Right lobe of liver (tissue), 6 donors: ENCODE measurements at regions not wholly inside any gene's neighbourhood (a gene's known extent, or its start where the extent isn't known, plus 50 kb on each side); places are given as distances from the start of the nearest gene placed in this dataset.

ENCODE experiments used
- ATAC-seq, 4 donors: fragments of 200-7000 bp; cut with Tn5 transposase; one replicate each; pipeline ENCODE4 v1.9.1; 2020; ENCODE audit warnings: mild to moderate bottlenecking in 4 of 4, moderate library complexity in 4 of 4
- DNase-seq, 3 donors: peaks; one replicate each; pipeline ENCODE4 v3.0.0-alpha.2; 2020
- H3K27ac ChIP-seq, 3 donors: fragments of 200-600 bp; one replicate each; pipeline ENCODE4 v1.8.0; 2022
- H3K27me3 ChIP-seq, 2 donors: fragments of 200-600 bp; one replicate each; pipeline ENCODE4 v1.8.0; 2022
- H3K36me3 ChIP-seq, 4 donors: fragments of 200-600 bp; sonication (generic) in 1 of 4; one replicate each; pipeline versions ENCODE4 v1.5.1 to v1.8.0; 2017 to 2022; ENCODE audit warnings: control low read depth in 1 of 4
- H3K4me1 ChIP-seq, 4 donors: fragments of 200-600 bp; sonication (generic) in 1 of 4; one replicate each; pipeline versions ENCODE4 v1.5.1 to v1.8.0; 2017 to 2022; ENCODE audit warnings: control low read depth in 1 of 4
- H3K4me3 ChIP-seq, 3 donors: fragments of 200-600 bp; one replicate each; pipeline ENCODE4 v1.8.0; 2022
- H3K9me3 ChIP-seq, 4 donors: fragments of 200-600 bp; sonication (generic) in 1 of 4; one replicate each; pipeline versions ENCODE4 v1.5.1 to v1.8.0; 2017 to 2022; ENCODE audit warnings: control low read depth in 1 of 4
- POLR2A ChIP-seq: fragments of 450-650 bp; IDR thresholded peaks from one replicate; pipeline ENCODE4 v1.6.1; 2017; ENCODE audit warnings: antibody characterized with exemption, mild to moderate bottlenecking
- WGBS: methylation state at CpG from one replicate; pipeline ENCODE4 v1.1.6; 2018; ENCODE audit warnings: low coverage, low lambda C conversion rate; ENCODE audit not compliant: insufficient coverage; ENCODE audit errors: missing lambda C conversion rate; 5-methylcytosine and 5-hydroxymethylcytosine counted together
- intact Hi-C, 2 donors: fragments of 100-400 bp; cut with DNase I; formaldehyde crosslinking; loops; one replicate each; pipeline versions ENCODE4 v1.11.2 to v1.14.1; 2022
- TF ChIP-seq, protein P1 (sequence below), 4 donors: fragments of 200-600 bp in 3 of 4; fragments of 450-650 bp in 1 of 4; IDR thresholded peaks; one replicate each; pipeline versions ENCODE4 v1.5.1 to v1.8.0; 2016 to 2022; ENCODE audit warnings: antibody characterized with exemption in 4 of 4, mild to moderate bottlenecking in 2 of 4
- donor health status: DM: no; HTN: yes; CAD: no.
- donor health status: DM: no; HTN: no; CAD: no.
- donor health status: DM: no; HTN: no; CAD: no.
- donor health status: DM: no; HTN: yes; CAD: no.
- donor health status: DM: no; HTN: yes; CAD: no.

GRCh38 chr9:118384531-118385100, 680.4 kb downstream of the TLR4 start:
- Histone ChIP-seq H3K27me3 (no peaks in the 10 kb centered on the region), H3K36me3 (no peaks in the 10 kb centered on the region), H3K27ac (no peak overlapping the region), H3K4me1 (no peaks in the 10 kb centered on the region), H3K4me3 (no peak overlapping the region), H3K9me3 (no peaks in the 10 kb centered on the region)
- intact Hi-C loops, result no loop called here
- TF ChIP-seq, protein P1, sequence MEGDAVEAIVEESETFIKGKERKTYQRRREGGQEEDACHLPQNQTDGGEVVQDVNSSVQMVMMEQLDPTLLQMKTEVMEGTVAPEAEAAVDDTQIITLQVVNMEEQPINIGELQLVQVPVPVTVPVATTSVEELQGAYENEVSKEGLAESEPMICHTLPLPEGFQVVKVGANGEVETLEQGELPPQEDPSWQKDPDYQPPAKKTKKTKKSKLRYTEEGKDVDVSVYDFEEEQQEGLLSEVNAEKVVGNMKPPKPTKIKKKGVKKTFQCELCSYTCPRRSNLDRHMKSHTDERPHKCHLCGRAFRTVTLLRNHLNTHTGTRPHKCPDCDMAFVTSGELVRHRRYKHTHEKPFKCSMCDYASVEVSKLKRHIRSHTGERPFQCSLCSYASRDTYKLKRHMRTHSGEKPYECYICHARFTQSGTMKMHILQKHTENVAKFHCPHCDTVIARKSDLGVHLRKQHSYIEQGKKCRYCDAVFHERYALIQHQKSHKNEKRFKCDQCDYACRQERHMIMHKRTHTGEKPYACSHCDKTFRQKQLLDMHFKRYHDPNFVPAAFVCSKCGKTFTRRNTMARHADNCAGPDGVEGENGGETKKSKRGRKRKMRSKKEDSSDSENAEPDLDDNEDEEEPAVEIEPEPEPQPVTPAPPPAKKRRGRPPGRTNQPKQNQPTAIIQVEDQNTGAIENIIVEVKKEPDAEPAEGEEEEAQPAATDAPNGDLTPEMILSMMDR (IDR thresholded peaks at IDR 0.05), result no peak
- no peak for TF ChIP-seq POLR2A
- 86% methylated on average over 2 of the region's 3 CpGs for WGBS
- DNase-seq (no peak), ATAC-seq (no peak)

- Histone ChIP-seq H3K27ac (no peak overlapping the region), H3K36me3 (no peaks in the 10 kb centered on the region), H3K27me3 (no peaks in the 10 kb centered on the region), H3K9me3 (no peaks in the 10 kb centered on the region), H3K4me1 (no peaks in the 10 kb centered on the region), H3K4me3 (no peak overlapping the region)
- TF ChIP-seq POLR2A, result no peak
- TF ChIP-seq, protein P1 (IDR thresholded peaks at IDR 0.05), result no peak
- intact Hi-C loops, result no loop called here
- 50% methylated on average over 2 of the region's 2 CpGs for WGBS
- no peak for DNase-seq
- no peak for ATAC-seq
These were observed 691.2 kb downstream of the TLR4 start for GRCh38 chr9:118395415-118395814.

DNA sequence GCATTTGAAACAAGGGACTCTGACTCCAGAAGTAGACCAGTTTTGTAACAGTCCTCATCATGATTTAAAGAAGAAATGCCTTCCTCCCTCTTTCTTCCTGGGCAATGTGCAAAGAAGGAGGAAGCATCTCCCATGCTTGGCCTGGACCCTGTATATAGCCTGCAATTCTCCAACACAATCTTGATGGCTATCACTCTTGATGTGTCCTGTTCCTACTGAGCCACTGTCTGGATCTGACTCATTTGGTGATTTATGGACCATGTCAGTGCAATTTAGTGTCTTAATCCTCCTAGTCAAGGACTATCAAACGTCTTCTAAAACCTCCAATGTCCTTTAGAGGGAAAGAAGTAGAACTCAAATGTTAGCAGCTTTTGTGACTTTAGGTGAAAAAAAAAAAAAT, 697.3 kb downstream of the TLR4 start:
- 21% methylated on average over 1 of the region's 1 CpG for WGBS

GRCh38 chr9:118414676-118415075, 710.5 kb downstream of the TLR4 start:
- Histone ChIP-seq H3K27me3 (no peaks in the 10 kb centered on the region), H3K4me3 (no peak overlapping the region), H3K27ac (no peak overlapping the region), H3K36me3 (no peaks in the 10 kb centered on the region), H3K4me1 (no peaks in the 10 kb centered on the region), H3K9me3 (no peaks in the 10 kb centered on the region)
- no peak for DNase-seq
- no peak for ATAC-seq
- WGBS, result 57% methylated on average over 2 of the region's 2 CpGs
- TF ChIP-seq POLR2A, result no peak
- TF ChIP-seq, protein P1 (IDR thresholded peaks at IDR 0.05), result no peak
- intact Hi-C loops, result loop anchor here in 1 of 2 donors (10.0 kb wide), 1 partner anchor 60 kb away; no protein-coding TSS in a partner anchor

More for the DNA sequence above, 697.3 kb downstream of the TLR4 start:
- Histone ChIP-seq H3K27me3 (no peaks in the 10 kb centered on the region), H3K4me1 (no peaks in the 10 kb centered on the region), H3K4me3 (no peak overlapping the region), H3K9me3 (no peaks in the 10 kb centered on the region), H3K36me3 (no peaks in the 10 kb centered on the region), H3K27ac (no peak overlapping the region)
- intact Hi-C loops, result no loop called here
- no peak for TF ChIP-seq POLR2A
- TF ChIP-seq, protein P1 (IDR thresholded peaks at IDR 0.05), result no peak
- no peak for ATAC-seq
- no peak for DNase-seq
